ENCODE measurements at regions not wholly inside any gene's neighbourhood (a gene's known extent, or its start where the extent isn't known, plus 50 kb on each side); places are given as distances from the start of the nearest gene placed in this dataset.

DNA sequence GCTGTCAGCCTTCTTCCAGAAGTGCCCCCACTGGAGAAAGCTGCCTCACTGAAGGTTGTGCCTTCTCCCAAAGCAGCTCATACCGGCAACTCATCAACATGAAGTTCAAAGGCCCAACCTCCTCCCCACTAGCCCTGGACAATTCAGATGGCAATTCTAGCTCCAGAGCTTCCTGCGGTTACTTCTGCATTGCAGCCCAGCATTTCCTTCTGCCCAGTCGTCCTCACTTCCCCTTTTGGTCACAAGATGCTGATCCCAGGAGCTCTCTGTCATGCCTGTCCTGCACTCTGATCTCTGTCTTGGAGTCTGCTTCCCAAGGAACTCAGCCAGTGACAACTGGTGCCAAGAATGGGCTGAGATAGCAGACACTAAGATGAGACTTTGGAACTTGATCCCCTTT is 178.2 kb upstream of the SOX9 start:
- DNase-seq = peak; percentile 48 to 66 (median 60)

DNA sequence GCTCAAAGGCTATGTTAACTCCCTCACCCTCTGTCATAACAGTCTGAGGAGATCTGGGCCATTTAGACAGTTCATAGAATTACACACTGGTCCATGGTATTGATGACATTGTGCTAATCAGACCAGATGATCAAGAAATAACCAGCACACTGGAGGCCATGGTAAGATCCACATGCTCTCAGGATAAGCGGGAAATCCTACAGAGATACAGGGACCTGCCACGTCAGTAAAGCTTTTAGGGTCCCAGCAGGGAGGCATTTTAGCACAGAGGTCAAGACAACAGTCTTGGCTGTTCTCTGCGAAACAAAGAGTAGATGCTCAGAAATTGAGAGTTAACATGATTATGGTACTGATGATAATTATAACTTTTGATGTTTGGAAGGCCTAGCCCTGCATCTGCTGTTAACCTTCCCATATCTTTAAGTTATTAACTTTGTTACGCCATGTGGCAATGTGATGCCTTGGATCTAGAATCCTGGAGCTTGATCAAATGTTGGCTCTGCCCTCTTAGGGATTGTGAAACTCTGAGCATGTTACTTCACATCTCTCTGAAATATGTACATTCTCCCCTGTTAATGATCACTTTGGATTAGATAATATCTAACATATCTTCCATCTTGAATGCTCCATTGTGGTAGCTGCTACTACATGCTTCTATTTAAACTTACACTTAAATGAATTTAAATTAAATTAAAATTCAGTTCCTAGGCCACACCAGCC is 172.0 kb upstream of the SOX9 start:
- no peak for DNase-seq

DNA sequence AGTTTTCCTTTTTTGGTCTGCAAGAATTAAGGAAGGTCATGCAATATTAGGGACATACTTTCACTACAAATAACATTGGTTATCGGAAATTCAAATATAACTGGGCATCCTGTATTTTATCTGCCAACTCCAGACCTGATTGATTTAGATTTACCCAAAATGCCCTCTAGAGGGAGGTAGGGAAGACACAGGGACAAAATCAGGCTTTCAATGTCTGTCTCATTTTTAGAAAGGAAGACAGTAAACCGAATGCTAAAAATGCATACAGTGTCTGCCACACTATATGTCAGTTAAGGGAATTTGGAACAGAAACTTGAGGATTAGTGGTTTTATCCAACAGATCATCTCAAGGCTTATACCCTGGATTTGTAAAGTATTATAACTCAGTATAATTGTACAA is 161.7 kb upstream of the SOX9 start:
- no peak for DNase-seq

DNA sequence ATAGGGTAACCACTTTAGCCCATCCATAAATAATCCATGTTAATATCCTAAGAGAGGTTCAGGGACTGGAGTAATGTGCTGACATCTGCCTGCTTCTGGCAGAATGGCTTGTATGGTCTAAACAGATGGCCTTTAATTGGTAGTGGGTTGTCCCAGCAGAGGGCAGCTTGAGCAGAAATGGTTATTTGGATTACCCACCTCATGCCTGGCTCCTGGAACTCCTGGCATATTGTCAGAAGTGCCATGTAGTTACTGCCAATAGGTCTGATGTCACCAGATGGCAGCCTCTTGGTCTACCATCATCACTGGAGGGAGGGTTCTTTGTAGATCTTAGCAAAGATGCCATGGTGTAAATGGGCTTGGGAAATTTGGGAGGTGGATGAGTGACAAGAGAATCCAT is 157.5 kb upstream of the SOX9 start:
- DNase-seq = no peak

DNA sequence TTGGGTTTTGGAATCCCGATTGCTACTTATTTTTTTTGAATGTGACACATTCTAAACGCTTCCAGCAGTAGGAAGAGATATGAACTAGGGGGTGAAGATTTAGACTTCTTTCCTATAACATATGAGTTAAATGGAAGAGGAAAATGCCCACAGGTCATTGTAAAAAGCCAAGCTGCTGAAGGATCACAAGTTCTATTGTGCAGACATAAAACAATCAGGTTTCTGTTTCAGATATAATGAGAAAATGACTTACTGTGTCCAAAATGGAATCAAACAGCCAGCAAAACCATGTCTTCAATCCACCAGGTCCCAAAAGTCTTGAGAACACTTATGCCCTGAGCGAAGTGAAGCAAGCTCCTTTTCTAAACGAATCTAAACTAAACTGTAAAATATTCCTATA is 157.0 kb upstream of the SOX9 start:
- no peak for DNase-seq

DNA sequence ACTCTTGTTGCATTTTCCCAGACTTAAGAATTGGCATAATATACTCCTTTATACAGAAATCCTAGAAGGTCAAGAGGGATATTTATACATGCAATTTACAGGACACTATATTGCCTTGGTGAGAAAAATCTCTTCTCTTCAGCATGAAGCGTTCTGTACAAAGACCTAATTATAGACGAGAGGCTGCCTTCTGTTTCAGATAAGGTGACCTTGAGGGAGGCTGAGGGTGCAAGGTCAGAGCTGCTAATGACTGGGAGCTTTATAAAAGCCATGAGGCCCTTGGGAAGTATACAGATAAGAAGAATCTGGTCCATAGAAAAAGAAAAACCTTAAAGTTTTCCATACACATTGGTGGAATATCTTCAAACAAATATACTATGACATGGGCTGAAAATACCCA is 156.3 kb upstream of the SOX9 start:
- DNase-seq = no peak

DNA sequence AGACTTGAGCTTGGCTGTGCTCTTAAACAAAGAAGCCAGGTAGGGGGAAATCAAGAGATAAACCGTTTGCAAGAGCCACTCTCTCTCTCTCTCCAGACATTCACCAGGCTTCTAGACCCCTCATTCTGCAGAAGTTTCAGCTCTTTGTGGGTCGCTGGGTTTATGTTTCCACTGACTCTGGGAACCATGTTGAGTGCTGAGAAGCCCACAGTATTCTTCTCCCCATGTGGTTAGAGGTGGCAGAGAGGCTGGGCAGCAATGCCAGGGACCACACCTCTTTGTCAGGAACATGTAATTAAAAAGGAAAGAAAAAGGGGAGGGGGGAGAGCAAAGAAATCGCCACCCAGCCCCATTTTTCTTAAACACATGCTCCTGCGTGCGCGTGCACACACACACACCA is 154.8 kb upstream of the SOX9 start:
- no peak for DNase-seq

DNA sequence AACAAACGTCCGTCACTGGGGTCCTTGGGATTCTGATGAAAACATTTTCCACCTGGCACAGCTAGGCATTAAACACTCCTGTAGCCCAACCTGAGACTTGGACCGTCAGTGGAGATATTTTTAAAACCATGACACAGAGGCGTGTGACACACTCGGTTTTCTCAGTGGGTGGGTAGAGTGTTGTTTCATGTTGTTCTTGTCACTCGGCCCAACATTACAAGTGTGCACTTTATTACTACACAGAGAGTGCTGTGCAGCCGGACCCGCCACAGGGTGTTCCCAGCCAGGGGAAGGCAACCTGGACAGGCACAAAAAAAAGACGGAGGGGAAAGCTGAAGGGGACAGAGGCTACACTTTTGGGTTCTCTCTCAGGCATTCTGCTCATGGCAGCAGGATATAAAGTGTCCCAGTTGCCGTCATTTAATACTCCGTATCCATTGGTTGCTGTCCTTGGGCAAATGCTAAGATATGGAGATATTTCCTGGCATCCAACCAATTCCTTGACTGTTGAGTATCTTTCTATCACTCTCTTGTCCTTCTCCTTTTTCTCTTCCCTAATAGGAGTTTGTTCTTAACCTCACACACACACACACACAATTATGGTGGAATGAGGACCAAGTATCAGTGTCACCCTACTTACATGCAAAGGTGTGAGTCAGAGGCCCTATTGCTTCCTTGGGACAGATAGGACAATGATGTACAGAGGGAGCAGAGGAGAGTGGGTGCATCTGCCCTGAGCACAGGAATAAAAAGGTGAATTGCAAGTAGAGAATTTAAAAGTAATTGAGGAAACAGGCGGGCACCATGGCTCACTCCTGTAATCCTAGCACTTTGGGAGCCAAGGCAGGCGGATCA is 154.1 kb upstream of the SOX9 start:
- no peak for DNase-seq

DNA sequence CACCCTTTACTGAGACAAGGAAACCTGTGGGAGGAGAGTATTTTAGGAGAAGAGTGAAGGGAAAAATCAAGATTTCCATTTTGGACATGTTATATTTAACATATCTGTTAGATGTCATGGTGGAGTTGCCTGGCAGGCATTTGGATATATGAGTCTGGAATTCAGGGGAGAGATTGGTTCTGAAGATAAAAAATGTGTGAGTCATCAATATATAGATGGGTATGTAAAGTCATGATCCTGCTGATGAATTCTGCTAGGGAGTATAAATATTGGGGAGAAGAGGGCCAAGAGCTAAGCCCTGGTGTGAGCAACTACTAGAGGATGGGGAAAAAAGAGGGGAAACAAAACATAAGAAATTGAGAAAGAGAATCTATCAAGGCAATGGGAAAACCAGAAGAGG is 151.3 kb upstream of the SOX9 start:
- no peak for DNase-seq

DNA sequence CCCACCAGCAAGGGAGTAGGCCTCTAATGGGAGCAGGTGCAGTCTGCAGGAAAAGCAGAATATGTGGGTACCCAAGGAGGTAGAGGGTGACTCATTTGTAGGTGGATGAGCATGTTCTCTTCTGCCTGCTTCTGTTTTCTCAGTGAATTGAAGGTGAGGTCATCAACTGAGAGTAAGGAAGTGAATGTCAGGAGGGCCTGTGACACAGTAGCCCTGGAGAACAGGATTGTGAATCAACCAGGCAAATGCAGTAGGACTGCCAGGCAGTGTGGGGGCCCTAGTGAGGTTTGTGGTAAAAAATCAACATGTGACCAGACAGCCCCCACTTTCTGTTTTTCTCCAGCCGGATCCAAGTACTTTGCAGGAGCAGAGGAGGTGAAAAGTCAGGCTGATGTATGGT is 150.5 kb upstream of the SOX9 start:
- DNase-seq = no peak

DNA sequence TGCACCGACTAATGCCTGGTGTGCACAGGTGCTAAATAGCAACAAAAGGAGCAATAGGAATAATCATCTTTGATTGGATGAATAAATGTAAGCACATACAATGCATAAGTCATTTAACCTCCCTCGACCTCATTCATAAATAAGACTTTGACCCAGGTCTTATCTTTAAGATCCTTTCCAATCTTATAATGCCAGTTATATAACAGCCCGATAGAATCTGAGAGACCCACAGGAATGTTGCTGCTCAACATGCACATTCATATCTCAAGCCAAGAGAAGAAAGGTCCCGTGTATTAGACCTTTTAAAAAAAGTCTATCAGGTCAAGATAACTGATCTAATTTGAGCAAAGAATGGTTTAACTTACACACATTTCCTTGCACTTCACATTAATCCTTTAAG is 146.8 kb upstream of the SOX9 start:
- DNase-seq = no peak

DNA sequence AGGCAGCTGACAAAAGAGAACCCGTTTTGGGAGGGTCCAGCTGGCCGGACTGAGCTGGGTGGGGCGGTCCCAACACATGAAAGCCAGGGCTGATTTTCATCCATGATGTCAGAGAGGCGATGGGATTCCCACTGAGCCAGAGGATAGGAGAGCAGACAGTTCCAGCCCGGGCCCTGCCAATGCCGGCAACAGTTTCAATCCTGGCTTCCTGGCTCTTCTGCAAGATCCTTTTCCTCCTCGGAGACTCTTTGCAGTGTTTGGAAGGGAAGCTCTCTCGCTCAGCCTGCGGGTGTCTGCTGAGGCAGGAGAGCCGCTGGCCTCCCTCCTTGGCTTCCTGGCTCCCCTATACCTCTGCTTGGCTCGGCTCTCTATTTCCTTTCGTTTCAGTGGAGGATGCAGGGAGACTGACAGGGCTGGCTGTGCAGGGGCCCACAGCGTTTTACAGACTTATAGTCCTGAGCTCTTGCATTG is 145.5 kb upstream of the SOX9 start:
- no peak for DNase-seq

DNA sequence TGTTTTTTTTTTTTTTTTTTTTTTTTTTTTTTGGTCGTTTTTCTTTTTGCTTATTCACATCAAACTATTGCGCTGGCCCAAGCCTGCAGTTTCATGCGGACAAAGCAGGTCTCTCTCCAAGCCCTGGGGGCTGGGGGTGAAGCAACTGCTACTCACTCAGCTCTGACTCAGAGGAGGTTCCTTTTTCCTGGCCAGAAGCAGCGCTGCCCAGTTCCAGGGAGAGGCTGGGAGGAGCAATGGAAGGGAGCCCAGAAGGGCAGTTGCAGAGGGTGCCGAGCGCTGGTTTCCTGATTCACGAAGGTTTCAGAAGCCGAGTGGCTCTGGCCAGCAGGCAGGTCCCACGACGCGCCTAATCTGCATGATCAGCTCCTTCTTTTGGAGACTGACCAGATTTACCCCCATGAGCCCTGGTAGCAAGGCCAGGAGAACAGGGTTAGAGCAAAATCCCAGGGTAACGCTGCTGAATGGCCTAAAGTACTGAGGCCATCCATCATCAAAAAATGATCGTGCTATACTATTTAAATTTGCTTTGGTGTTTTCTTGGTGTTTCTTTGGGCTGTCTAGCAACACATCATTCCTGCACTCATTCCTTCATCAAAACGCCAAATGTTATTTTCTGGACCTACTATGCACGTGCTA is 144.7 kb upstream of the SOX9 start:
- DNase-seq = peak; percentile 1 to 38 (median 23)

DNA sequence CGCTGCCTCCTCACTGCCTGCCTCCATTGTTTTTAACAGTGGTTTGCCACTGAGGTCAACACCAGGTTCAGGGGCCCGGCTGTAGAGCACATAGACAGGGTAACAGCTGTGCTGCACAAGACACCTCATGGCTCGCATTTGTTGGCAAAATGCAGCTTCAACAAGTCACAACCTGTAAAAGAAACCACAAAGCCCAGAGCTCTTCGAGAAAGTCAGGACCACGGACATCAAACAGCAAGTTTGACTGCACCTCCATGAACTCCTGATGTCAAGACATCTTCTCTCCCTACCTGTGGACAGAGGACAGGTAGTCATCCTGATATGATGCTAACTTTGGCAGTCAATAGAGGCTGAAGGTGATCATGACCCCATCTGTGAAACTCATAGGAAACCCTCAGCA is 142.4 kb upstream of the SOX9 start:
- DNase-seq = no peak

DNA sequence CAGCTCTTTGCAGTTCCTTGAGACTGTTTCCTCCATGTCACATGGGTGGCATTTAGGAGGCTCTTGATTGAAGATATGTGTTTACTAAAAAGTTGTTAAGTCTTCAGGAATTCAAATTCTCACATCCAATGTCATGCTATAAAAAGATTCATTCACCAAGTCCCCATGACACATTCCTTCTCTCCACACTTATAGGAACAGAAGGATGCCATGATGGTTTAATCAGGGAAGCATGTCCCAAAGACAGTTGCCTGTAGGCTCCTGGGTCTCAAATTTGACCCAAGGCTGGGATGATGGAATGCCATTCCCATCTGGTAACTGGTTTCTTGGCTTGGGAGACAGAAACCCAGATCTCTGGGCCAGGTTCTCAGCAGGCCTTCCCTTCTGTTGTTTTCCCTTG is 140.6 kb upstream of the SOX9 start:
- no peak for DNase-seq

DNA sequence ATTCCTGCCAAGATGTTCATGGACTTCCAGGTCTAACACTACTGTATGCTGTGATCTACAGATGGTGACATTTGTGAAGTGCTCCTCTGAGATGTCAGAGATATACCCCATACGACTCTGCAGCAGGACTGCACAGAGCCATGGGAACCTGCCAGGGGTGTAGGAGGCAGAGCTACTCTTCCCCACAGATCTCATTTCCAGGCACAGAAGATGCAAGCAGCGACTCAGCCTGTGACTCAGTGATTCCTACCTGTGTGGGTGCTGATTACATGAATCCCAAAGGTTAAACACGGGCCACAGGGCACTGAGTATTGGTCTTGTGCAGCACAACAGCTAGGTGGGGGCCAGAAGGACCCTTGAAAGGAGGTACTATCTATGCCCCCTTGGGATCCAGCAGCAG is 137.0 kb upstream of the SOX9 start:
- DNase-seq = no peak

DNA sequence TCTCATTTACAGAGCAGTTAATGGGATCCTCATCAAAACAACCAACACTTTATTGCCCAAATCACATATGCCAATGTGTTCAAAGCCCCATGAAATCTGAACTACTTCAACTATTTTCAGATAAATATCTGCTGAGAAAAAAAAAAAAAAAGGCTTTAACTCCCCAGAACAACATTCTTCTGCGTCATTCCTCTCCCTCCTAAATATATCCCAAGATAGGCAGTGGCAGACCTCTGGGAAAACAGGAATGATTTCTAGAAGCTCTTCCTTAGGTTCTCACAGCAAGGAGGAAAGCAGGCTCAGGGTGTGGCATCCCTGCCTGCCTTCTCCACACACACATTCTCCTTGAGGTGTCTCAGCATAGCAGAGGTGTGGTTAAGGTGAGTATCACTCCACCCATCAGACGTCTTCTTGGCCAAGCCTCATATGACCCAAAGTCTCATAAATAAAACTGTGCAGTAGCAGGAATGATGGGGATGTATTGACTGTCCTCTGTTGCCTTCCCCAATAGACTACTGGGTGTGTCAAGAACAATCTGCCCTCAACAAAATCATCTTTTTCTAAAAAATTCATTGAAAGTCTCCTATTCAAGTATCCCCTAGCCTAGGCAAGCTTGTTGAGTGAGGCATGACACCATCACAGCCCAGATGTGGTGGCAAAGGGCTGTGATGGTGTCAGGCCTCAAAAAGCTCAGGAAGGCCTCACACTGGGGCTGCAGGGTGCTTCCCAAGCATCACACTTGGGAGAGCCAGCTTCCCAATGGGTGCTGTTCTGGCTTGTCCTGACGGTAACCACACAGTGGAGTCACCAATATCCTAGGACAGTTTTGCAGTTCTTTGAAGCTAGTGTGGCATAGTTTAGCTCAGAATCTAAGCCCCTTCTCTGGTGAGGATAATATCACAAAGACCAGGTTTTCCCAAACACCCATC is 135.4 kb upstream of the SOX9 start:
- DNase-seq = no peak

DNA sequence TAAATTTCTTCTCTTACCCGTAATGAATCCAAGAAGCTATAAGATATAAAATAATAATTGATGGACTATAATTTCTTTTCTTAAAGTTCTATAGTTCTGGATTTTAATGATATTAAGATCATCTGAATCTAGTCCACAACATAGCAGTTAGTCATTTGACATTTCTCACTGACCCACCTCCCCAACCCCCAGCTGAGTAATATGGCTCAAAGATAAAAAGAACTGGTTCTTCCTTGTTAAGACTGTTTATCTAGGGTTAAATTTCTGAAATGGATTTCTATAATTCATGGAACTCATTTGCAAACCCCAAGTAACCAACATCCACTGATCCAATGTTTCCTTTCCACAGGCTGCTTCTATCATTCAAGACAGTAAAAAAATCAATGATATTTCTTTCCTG is 133.9 kb upstream of the SOX9 start:
- DNase-seq = no peak

DNA sequence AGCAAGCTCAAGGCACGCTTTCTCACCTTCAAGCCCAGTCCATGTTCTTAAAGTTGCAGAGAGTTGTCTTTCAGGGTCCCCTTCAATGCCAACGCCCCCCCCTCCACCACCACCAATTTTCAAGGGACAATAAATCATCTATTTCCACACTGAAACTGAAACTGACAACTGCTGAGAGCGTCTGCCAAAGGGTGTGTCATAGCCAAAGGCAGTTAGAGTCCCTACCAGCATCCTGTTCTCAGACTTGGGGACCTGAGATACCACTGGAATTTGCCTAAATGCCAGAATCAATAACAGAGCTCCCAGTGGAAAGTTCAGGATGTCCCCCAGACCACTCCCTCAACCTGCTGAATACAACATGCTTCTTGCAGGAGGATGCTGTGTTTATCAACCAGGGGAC is 133.2 kb upstream of the SOX9 start:
- no peak for DNase-seq

DNA sequence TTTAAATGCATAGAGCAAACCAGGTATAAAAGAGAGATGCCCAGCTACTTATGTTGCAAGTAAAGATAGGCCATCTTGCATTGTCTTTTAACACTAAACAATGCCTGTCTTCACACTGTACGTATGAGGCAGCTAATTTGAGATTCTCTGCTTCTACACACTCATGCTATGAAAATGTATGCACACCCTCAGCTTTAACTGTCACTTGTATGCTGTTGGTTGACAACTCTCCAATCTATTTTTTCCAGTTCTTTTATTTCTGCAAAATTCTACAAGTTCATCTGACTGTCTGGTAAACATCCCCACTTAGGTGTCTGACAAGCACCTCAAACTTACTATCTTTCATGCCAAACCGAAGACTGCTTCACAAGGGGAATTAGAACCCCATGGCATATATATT is 131.7 kb upstream of the SOX9 start:
- DNase-seq = no peak

DNA sequence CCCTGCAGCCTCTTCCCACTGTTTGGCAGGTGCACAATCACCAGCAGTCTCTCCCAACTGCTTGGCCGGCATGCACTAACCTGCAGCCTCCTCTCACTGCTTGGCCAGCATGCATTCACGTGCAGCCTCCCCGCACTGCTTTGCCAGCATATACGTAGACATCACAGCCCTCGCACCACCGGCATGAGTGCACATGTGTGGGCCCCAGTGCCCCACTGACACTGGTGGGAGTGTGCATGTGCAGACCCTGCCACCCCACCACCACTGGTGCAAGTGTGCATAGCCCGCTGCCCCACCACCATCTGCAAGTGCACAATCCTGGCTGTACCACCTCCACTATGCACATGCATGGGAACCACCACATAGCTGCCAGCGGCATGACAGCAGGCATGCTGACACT is 127.5 kb upstream of the SOX9 start:
- DNase-seq = no peak

DNA sequence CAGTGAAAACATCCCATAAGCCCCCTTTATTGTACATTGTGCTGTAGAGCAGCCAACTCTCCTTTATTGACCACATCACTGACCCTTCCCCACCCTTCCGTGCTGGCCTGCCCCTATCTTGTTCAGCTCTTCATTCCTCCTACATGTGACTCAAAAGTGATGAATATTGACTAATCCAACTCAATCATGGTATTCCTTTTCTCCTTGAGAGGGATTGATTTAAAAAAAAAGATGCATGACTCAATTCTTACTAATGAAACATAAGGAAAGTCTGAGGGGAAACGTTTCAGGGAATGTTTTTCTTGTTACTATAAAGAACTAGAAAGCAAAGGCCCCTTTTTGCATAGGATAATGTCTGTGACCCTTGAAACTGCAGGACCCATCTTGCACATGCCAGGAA is 125.2 kb upstream of the SOX9 start:
- DNase-seq = no peak

DNA sequence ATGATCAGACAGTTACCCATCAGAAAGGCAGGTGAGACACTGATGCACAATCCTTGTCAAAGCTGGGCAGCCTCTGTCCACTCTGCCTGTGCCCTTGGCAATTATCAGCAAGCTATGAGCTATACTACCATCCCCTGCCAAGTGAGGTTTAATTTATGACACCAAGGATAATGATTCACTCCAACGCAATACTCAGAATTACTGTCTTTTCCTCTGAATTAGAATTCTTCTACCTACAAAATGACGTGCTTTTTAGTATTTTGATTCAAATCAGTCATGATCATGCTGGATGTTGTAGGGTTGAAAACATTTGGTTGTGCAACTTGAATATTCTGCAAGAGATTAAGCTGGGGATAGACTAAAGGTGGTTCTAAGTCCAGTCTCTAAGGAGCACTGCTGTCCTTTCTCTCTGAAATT is 116.8 kb upstream of the SOX9 start:
- DNase-seq = no peak
